Activated CD8-positive, alpha-beta memory T cell treated with anti-CD3 and anti-CD28 coated beads, Interleukin-2, amount 50 U/mL, for 48 hours (primary cell): ENCODE measurements at regions not wholly inside any gene's neighbourhood (a gene's known extent, or its start where the extent isn't known, plus 50 kb on each side); places are given as distances from the start of the nearest gene placed in this dataset.
"Not testable (repeated sequence)": the region's sequence is repeated elsewhere in the genome, so short reads cannot be mapped to it uniquely, and the experiment has no call there.

Experiments
- DNase-seq: peaks from one replicate; pipeline ENCODE4 v3.0.0-alpha.2; 2020

- no peak for DNase-seq
Measured at GRCh38 chr20:40861427-40862008, 167.1 kb upstream of the TOP1 start.

DNA sequence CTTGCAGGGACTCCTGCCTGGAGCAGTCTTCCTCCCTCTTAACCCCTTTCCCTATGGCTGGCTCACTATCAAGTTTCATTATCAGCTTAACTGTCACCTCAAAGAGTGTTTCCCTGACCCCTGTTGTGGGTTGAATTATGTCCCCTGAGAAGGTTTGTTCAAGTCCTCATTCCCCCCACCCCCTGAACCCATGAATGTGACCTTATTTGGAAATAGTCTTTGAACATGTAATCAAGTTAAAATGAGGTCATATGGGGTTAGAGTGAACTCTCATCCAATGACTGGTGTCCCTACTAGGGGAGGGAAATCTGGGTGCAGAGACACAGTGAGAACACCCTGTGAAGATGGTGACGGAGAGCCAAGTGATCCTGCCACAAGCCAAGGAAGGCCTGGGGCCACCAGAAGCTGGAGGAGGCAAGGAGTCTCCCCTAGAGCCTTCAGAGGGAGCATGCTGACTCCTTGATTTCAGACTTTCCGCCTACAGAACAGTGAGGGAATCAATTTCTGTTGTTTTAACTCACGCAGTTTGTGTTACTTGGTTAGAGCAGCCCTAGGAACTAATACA, 165.2 kb upstream of the TOP1 start:
- no peak for DNase-seq

- no peak for DNase-seq
Measured at GRCh38 chr20:40864470-40864869, 164.2 kb upstream of the TOP1 start.

GRCh38 chr20:40865095-40865494, 163.5 kb upstream of the TOP1 start:
- DNase-seq: no peak

DNA sequence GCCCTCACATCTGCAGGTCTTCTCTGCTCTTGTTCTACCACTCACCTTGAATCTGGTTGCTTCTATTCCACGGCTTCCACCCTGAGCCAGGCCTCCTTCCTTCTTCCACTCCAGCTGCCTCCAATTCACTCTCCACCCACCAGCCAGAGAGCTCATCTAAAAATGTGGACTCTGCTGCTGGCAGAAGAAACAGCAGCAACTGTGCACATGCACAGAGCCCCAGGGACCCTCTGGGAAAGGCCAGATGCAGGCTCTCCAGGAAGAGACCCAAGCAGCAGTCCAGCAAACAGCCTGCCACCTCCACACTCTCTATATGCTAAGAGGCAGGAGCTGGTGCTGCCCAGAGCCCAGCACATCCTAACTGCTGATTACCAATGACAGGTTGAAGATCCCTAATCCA, 162.6 kb upstream of the TOP1 start:
- DNase-seq: no peak

DNA sequence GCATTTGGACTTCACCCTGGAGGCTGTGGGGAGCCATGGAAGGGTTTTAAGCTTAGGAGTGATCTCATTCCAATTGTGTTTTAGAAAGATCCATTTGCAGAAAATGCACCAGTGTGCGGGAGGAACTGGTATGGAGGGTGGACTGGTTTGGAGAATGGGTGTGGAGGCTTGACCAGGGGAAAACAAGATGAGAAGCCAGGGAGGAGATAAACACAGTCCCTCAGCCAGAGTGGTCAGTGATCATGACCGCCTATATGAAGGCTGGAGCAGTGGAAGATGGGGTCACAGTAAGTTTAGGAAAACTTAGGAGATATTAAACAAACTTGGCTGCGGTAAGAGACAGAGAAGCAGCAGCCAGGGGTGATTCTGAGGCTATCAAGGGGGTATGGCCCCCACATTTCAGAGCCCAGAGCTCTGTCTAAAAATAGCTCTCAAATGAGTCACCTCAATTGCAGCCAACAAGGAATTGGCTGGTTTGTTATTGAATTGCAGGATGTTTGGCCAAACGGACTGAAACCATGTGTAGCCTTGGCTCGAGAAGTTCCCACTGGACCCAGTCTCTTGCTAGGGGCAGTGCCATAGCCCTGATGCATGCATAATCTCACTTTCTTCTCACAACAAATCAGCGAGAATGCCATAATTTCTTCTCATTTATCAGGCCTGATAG, 159.9 kb upstream of the TOP1 start:
- no peak for DNase-seq

DNA sequence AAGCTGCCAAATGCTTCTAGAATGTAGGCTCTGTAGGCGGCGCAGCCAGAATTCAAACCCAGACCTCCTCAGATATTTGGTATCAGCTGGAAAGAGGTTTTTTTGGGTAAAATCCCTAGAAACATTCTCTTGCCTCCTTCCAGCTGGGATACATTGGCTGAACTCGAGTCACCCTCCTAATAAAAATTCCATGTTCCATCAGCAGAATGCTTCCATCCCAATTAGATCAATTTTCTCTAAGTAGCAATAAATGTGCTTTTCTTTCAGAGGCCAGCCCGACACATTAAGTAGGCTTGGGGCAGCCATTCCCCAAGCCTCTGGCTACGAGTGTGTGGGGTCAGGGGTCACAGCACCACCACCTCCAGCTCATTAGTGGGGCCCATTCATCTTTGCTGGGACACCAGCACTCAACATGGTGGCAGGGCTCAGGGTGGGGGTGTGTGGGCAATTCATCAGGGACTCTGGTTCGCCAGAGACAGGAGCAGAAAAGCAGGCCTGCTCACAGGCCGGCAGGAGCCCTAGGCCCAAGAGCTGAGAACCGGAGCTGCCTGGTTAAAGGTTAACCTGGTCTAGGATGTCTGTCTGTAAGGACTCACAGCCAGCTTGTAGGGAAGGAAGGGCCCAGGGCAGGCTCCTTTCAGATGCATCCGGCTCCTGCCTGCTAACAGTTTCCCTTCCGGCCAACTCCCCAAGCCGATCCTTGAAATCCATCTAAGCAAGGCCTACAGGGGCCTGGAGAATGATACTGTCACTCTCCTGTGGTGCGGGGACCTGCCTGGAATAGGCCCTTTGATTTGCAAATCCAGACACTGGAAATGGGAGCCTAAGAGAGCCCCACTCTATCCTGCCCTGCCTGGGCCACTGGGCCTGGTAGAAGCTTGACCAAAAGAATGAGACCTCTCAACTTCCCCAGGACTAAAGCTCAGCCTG, 159.1 kb upstream of the TOP1 start:
- no peak for DNase-seq

DNA sequence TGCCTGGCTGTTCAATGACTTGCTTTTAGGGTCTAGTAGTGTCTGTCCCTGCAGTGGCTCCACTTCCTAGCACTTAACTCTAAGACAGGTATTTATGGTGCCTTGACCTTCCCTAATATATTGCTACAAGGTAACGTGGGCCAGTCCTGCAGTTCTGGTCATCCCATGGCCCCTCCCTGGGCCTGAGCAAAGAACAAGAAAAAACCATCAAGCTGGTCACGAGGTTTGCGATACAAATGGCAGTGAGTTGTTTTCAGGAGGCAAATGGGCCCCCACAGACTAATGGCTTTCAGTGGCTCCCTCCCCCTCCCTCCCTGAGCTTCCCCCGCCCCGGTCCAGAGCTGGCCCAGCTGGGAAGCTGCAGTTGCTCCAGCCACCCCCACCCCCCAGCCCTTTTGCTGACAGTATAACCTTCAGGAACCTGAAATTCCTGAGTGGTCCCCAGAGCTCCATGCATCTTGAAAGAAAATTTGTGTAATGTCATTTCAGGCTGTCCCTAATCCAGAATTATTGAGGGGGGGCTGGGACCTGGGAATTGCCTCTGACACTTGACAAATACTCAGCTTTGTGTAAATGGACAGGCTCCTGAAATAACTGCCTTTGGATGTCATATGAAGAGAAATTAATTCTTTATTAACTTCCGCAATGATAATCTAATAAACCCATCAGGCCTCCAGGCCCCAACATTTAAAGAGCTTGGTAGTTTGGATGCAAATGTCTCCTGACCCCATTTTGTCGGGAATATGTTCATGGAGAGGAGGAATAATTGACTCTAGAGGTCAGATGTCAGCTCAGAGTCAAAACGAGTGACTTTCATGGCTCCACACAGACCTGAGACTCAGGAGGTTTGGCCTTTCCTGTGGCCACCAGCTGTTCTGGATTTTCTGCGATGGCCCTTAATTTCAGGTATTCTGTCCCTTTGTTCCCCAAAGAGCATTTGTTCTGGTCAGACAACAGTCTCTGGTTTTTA, 153.2 kb upstream of the TOP1 start:
- no peak for DNase-seq

DNA sequence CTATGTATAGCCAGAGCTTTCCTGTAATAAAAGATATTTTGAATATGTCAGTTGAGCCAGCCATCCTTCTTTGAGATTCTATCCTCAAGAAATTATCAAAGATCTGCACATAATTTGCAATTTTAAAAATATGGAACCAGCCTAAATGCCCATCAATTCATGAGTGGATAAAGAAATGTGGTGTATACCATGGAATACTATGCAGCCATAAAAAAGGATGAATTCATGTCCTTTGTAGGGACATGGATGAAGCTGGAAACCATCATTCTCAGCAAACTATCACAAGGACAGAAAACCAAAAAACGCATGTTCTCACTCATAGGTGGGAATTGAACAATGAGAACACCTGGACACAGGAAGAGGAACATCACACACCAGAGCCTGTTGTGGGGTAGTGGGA, 150.5 kb upstream of the TOP1 start:
- not testable (repeated sequence) for DNase-seq

DNA sequence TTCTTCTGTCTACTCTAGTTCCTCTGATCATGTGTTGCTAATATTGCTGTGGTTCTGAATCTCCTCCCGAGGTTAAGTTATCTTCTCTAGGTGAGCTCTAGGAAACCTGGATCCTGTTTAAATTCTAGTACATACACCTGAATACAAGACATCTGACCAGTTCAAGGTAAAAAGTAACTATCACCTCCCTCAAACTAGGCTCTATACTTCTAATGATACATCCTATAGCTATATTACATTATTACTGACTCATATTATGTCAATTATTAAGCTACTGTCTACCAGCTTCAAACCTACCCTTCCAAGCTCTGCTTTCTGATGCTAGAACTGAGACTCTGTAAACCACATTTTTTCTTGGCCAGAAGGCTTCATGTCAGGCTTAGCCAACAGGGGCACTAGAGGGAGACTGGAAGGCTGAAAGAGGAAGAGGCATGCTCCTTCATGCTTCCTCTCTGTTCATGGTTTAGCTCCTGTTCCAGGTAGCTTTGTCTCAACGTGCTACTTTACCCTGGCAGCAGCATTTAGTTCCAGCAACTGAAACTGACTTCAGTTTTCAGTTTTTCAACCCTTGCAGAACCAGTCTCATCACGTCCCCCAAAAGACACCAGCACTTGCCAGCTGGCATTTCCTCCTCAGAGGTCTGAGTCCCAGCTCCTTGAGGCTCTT, 148.4 kb upstream of the TOP1 start:
- no peak for DNase-seq

GRCh38 chr20:40880729-40881109, 147.9 kb upstream of the TOP1 start:
- DNase-seq: no peak

DNA sequence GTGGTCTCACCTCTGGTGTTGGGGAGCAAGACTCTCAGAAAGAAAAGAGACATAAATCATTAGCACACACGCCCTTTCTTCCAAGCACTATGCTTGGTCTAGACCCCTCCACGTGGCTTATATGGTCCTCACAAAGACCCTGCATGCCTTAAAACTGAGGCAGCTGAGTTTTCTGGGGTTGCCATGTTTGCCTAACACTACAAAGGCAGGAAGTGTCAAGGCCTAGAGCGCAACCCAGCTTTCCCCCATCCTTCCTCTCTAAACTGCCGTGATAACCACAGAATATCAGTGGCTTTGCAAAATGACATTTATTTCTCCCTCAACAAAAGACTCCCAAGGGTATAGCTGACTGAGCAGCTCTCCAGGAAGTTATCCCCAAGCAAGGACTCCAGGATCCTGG, 146.5 kb upstream of the TOP1 start:
- no peak for DNase-seq

DNA sequence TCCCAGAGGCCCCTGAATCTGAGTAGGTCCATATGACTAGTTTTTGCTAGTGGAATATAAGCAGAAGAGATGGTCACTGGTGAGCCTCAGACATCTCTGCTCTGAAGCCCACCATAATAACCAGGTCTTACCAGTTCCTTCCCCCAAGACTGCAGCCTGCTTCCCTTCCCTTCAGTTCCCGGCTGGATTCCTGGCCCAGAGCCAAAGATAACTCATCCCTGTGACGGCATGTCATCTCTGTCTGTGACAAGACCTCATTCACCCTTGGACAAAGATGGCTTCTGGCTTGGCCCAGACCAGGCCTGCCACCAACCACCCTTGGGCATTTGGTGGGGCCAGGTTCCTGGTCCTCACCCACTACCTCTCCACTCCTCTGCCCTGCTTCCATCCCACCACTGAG, 145.5 kb upstream of the TOP1 start:
- DNase-seq: no peak

- no peak for DNase-seq
Measured at GRCh38 chr20:40887105-40887504, 141.5 kb upstream of the TOP1 start.

DNA sequence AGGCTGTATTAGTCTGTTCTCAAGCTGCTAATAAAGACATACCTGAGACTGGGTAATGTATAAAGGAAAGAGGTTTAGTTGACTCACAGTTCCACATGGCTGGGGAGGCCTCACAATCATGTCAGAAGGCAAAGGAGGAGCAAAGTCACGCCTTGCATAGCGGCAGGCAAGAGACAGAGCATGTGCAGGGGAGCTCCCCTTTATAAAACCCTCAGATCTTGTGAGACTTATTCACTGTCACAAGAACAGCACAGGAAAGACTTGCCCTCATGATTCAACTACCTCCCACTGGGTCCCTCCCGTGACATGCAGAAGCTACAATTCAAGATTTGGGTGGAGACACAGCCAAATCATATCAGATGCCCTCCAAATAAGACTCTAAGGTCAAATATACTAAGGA, 139.4 kb upstream of the TOP1 start:
- DNase-seq: not testable (repeated sequence)

DNA sequence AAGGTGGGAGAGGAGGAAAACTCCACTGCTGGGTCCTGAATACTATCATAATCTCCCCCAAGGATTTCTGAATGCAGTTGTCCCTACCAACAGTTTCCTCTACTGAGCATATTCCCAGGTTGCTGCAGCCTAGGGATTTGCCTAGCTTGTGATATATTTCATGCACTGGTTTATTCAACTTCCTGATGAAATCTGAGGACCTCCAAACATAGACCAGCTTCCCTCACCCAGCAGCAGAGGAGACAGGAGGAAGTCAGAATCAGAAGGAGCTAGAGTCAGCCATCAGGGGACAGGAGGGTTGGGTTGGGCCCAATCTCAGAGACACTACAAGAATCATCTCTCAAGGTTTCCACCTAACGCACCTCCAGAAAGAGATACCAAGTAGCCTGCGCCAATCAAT, 138.4 kb upstream of the TOP1 start:
- DNase-seq: no peak

DNA sequence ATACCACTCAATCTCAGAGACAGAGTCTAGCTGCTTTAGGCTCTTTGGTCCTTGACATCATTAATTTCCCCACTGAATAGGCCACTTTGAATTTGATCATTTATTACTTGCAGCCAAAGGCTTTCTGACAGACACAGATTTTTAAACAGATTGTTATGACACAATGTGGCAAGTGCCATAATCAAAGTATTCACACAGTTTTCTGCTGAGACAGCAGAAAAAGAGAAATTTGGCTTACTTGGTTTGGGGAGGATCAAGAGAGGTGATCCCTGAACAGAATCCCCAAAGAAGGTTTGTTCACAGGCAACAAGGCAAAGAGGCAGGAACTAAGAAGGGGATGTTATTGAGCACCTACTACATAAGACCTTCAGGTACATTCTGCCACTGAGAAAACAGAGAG, 138.0 kb upstream of the TOP1 start:
- DNase-seq: no peak

DNA sequence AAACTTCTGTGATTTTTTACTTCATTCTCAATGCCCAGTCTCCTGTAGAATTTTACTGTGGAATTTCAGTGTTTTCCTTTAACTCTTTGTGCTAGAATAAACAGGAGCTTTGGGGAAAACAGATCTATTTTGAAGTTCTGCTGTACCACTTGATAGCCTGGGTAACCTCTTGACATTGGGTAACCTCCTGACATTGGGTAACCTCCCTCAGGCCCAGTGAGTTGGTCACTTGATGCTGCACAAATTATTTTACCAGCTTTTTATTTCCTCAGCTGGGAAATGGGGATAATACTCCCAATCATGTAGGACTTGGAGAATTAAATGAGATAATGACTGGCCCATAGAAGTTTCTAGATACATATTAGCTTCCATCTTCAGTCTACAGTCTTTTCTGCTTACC, 137.3 kb upstream of the TOP1 start:
- DNase-seq: no peak

DNA sequence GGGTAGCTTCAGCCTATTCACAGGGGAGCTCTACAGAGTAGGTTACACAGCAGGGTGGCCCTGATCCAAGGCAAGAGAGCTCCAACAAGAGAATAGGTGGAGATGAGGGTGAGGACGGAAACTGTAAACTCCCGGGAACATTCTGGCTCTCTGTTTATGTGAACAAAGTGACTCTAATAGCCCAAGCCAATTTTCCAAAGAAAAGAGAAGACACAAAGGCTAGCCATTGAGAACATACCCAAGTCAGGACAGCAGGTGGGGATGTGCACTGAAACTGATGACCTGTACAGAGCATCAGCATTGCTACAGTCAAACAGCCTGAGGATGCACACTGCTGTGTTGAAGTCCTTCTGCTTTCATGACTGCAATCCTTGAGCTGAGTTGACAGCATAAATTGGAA, 136.0 kb upstream of the TOP1 start:
- no peak for DNase-seq

DNA sequence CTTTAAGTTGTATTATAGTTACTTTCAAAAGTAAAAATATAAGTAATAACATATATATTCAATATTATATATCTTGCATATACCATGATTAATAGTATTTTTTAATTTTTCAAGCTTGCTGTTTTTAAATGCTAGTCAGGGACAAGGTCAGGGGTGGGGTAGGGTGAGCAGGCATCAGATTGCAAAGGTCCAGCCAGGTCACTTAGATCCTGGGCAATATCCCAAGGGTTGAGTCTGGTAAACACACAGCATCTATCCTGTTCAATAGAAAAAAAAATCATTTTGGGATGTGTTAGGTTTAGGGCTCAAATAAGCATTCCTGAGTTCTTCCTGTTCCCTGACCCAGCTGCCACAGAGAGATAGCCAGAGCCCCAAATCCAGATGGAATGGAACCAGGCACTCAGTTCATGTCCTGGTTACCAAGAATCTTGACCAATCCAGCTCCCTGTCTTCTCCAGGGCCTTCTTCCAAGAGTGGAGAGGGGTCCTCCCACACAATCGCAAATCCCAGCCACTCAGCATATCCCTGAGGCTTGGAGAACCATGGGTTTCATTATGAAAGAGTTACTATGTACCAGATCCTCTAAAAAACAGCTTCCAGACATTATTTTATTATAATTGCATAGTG, 134.9 kb upstream of the TOP1 start:
- DNase-seq: no peak

DNA sequence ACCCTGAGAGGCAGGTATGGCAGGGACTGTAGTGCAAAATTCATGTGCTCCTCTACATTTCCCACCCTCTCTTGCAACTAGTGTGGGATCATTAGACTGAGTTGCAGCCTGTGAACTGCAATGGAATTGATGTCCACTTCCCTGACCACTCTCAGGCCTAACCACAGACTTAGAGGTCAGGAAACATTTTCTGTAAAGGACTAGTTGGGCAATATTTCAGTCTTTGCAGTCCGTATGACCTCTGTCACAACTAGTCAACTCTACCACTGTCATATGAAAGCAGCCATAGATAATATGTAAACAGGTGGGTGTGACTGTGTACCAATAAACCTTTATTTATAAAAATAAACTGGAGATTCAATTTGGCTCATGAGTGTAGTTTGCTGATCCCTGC, 134.4 kb upstream of the TOP1 start:
- DNase-seq: no peak

- no peak for DNase-seq
Measured at GRCh38 chr20:40895182-40895581, 133.4 kb upstream of the TOP1 start.
